GM19452 (cell line): ENCODE measurements at regions not wholly inside any gene's neighbourhood (a gene's known extent, or its start where the extent isn't known, plus 50 kb on each side); places are given as distances from the start of the nearest gene placed in this dataset.
"Not testable (repeated sequence)": the region's sequence is repeated elsewhere in the genome, so short reads cannot be mapped to it uniquely, and the experiment has no call there.

Experiments used
- ATAC-seq: cut with Tn5 transposase; IDR thresholded peaks from one replicate; pipeline ENCODE4 v1.9.1; 2021; ENCODE audit not compliant: unreplicated experiment

DNA sequence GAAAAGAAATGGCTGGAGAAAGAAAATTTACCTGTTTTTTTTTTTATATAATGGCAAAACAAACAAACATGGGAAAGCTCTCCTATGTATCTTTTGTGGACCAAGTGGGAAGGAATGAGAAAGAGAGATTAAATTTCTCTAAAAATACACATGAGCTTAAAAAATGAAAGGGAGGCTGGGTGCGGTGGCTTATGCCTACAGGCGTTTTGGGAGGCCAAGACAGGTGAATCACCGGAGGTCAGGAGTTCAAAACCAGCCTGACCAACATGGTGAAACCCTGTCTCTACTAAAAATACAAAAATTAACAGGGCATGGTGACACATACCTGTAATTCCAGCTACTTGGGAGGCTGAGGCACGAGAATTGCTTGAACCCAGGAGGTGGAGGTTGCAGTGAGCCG, 388.0 kb downstream of the TFAP2B start:
- not testable (repeated sequence) for ATAC-seq

DNA sequence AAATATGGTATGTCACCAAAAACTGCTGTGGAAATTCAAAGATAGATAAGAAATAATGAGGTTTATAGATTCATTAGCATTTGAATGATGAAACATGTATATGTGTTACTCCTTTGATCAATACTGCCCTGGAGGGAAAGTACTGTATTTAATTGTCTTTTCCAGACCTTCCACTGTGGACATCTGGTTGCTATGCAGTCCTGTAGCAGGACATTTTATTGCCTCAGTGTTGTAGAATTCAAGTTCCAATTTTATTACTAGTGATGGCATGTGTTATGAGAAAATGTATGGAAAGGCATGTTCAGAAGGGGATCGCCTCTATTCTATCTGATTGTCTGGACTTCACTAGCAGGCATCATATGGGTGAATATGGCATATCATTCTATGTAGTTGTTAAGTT, 391.0 kb downstream of the TFAP2B start:
- no peak for ATAC-seq

DNA sequence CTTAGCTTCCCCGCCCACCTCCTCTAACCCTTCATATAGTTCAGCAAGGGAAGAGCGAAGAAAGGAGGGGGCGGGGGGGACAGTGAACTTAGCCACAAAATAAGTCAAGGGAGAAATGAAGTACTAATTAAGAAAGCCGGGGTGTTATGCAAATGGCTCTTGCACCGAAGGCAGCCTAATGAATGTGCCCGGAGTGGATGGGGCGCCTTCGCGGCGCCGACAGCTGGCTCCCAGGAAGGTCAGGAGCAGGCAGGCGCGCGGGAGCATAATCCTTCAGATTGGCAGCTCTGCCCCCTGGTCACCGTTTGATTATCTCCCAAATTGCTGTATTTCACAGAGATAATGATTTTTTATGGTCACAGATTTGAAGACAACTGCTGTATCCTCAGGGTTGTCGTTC, 395.1 kb downstream of the TFAP2B start:
- no peak for ATAC-seq

DNA sequence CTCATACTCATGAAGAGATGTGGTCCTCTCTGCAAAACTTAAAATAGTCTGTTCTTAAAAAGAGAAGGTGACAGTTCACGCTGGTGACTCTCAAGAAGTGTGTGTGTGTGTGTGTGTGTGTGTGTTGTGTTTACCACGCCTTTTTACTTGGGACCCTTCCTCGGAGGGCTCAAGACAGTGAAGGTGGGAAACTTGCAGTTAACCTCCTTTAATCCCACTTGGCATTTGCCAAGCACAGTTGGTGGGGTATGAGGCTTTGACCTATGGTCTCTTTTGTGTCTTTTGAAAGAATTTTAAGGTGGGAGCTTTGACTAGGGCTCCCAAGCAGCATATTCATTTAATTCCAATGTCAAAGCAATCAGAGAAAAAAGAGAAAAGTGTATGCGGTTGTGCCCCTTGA, 395.8 kb downstream of the TFAP2B start:
- ATAC-seq = no peak

DNA sequence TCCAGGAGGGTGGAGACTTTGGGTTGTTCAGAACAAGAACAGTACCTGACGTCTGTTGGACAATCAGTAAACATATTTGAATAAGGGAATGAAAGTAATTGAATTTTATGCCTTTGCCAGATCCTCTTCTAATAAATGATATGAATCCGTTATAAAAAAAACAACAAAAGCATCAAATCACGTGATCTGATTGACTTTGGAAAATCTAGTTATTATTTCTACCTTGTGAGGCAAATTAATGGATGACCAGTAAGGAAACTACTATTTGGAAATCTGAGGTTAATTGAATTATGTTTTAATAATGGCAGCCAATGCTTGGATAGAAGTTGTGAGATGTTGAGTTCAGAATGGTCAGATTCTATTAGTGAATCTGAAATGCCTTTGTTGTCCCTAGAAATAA, 399.5 kb downstream of the TFAP2B start:
- ATAC-seq = no peak

DNA sequence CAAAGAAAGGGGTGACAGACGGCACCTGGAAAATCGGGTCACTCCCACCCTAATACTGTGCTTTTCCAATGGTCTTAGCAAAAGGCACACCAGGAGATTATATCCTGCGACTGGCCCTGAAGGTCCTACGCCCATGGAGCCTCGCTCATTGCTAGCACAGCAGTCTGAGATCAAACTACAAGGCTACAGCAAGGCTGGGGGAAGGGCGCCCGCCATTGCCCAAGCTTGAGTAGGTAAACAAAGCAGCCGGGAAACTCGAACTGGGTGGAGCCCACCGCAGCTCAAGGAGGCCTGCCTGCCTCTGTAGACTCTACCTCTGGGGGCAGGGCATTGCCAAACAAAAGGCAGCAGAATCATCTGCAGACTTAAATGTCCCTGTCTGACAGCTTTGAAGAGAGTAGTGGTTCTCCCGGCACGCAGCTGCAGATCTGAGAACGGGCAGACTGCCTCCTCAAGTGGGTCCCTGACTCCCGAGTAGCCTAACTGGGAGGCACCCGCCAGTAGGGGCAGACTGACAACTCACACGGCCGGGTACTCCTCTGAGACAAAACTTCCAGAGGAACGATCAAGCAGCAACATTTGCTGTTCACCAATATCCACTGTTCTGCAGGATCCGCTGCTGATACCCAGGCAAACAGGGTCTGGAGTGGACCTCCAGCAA, 406.0 kb downstream of the TFAP2B start:
- ATAC-seq = not testable (repeated sequence)

DNA sequence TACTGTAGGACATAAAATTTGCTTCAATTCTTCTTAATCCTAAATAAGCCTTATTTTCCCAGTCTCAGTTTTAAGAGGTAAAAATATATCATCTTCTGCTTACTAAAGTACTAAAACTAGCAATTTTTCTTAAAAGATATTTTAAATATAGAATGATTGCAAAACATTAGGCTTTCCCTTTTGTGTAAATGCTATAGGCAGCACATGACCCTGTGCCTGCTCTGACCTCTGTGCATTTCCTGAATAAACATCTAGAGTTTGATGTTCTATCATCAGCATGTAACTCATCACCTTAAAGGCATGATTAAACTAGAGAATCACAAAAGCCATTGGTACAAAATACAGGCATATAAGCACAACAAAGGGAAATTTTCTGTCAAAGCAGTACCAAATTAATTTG, 422.7 kb downstream of the TFAP2B start:
- no peak for ATAC-seq

DNA sequence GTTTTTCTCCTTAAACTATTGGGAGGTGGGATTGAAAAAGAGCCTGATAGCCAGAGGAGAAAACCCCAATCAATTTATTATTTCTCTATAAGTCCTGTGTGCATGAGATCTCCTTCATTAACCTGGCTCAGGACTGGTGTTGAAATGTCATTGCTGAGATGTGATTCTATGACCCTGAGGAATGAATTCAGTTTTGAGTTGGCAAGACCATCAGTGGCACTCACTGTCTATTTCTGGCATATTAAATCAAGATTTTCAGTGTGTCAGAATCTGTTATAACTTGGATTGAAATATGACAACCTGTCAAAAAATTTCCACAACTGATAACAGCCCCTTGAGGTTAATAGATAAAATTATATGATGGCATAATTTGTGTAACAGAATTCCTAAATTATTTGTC, 431.1 kb downstream of the TFAP2B start:
- ATAC-seq = no peak

DNA sequence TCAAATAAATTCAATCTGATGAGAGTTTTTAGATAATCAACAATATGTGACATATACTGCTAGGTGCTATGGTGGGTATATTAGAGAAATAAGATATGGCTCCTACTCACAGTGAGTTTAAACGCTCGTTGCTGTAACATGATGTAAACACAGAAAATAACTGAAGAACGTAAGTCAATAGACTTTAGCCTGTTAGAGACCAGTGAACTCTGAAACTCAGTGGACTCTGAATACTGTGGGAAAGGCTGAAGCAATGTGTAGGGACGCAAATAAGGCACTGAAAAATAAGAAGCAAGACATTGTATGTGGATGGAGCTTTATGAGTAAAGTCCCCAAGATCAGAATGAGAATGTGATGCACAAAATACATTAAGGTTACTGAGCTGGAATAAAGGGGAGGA, 431.6 kb downstream of the TFAP2B start:
- no peak for ATAC-seq

DNA sequence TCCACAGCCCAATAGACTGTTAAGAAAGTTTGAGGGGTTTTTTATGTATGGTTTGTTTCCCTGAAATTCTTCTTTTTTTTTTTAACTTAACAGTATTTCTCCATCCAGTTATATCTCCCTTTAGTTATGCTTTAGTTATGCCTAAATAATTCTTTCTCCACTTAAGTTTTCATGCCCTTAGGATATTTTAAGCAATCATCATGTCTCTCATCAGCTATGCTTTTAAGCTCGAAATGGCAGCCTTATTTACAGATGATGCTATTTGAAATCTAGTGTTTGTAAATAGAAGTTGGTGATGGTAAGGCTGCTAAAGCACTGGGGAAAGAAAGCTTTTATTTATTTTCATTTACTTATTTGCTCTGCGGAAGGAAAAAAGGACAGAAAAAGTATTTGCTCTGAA, 439.3 kb downstream of the TFAP2B start:
- ATAC-seq = no peak

DNA sequence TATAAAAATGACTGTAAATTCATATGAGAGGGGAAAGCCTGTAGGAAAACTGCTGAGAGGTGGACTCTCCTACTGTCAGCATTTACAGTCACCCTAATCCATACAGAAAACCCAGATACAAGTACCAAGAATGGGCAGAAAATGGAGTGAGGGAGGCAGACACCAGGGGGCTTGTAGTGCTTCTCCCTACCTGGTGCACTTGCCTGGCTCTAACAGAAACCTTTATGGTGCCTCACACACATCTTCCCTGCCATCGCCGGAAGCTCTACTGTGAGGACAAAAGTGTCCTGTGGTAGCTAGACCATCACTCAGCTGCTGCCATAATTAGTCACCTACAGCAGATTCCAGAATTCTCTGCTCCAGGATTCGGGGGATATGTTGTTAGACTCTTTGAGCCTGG, 441.3 kb downstream of the TFAP2B start:
- ATAC-seq = no peak

DNA sequence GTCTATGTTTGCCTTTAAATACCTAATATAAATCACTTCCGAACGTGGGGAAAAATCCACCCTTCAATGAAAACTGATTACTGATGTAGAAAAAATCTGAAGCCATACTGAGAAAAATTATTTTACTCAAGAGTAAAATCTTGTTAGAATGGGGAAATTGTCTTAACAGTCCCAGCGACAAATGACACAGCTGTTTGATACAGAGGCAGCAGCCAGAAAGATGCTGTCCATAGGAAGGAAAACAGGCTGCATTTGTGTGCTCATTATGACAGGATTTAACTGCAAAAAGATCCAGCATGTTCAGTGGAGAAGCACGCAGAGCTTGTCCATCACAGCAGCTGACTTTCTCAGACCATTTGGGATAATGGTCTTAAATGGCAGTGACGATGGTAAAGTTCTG, 443.0 kb downstream of the TFAP2B start:
- ATAC-seq = no peak

DNA sequence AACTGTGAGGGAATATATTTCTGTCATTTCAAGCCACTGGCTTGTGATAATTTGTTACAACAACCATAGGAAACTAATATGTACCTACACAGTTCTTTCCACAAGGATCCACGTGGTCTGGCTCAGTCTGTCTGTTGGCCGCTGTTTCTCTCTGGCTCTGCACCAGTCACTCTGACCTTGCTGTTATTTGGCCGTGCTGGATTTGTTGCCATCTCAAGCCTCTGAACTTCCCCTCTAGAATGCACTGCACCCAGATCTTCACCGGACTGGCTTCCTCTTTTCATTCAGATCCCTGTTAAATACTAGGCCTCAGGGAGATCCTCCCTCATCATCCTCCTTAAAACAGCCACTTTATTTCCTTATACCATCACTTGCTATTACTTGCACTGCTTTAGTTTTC, 446.8 kb downstream of the TFAP2B start:
- no peak for ATAC-seq

DNA sequence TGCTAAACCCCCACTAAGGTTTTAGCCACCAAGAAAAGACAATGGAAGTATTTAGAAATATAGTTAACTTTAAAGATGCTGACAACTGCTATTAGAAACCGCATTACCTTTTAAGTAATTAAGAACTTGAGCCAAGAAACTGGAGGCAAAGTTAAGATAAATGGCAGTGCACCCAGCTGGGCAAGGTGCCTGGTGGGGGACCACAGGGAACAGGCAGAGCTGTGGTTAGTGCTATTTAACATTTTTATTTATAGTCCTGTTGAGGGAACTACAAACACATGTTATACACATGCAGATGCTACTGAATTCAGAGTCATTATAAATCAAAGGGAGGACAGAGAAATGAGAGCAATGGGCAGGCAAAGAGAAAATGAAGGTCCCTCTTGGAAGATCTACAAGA, 447.9 kb downstream of the TFAP2B start:
- no peak for ATAC-seq

DNA sequence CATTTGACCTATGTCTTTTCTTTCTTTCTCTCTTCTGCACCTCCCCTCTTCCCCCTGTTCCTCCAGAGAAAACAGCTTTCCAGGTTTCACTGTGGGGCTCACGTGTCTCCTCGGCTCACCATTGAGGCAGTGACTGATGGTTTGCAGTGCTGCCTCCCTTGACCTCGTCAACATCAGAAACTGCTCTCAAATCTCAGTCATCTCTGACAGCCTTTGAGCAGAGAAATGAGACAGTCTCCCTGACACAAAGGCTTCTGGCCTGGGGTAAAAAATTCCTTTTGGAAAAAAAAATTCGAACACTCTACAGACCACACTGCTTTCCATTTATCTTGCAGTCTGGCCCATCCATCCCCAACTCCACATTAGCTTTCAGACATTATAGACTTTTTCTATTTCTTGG, 450.0 kb downstream of the TFAP2B start:
- ATAC-seq = no peak

DNA sequence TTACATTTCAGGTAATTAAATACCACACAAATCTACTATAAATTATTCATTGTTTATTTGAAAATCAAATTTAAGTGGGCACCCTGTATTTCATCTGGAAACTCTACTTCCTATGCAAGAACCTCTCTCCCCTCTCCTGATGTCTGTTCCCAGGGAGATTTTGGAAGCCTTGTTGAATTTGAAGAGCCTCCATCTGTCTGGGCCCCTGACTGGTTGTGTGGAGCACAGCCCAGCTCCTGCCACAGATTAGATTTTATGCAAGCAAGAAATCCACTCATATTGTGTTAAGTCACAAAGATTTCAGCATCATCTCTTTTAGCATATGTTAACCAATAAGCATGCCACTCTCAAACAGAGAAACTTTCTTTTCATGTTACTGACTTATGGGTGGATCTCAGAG, 451.2 kb downstream of the TFAP2B start:
- no peak for ATAC-seq

DNA sequence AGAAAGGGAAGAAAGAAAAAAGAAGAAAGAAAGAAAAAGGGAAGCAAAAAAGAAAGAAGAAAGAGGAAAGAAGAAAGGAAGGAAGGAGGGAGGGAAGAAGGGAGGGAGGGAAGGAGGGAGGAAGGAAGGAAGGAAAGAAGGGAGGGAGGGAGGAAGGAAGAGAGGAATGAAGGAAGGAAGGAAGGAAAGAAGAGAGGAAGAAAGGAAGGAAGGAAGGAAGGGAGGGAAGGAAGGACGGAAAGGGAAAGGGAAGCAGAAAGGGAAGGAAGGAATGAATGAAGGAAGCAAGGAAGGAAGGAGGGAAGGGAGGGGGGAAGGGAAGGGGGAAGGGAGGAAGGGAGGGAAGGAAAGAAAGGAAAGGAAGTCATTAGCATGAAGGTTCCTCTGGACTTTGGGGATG, 452.9 kb downstream of the TFAP2B start:
- ATAC-seq = no peak

DNA sequence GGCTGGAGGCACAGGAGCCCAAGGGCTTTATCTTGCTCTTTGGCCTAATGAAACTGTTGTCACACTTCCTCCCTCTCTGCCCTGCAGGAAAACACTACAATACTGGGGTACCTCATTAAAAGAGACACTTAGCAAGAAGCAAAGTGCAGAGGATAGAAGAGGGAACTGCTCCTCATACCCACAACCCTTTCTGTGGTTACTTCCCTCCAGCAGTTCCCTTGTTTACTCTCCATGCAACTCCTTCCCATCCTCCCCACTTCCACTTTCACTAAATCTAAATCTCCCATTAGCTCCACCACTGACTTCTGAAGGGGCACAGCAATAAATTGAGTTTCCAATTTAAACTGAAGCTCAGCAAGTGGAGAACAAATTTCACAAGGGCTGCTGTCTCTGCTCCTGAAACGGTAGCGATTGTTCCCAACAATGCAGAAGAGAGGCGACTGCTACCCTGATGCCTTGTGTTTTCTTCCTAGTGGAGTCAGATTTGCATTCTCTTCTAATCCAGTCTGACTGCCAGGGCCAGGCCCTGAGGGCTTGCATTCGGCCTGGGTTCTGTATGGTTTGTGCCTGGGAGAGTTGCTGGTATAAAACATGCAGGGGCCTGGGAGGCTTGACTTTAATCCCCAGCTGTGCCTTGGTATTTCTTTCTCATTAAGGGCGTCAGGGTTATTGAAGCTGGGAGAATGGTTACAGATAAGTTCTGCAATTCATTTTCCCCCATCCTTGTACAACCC, 454.7 kb downstream of the TFAP2B start:
- ATAC-seq = no peak

DNA sequence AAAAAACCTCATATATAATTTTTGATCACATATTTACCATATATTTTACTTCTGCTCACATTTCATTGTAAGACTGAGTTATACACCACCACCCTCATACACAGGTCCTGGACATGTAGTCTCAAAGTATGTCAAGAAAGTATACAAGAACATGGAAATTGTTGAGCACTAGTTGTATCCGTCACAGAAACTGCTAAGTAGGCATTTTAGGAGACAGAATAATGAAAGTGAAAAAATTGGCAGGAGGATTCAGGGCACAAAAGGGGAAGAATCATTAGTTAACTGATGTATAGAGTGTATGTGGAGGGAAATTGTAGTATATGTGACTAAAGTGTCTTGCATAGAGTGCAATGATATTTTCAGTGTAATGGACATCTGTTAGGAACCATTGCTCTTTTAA, 458.8 kb downstream of the TFAP2B start:
- ATAC-seq = no peak

DNA sequence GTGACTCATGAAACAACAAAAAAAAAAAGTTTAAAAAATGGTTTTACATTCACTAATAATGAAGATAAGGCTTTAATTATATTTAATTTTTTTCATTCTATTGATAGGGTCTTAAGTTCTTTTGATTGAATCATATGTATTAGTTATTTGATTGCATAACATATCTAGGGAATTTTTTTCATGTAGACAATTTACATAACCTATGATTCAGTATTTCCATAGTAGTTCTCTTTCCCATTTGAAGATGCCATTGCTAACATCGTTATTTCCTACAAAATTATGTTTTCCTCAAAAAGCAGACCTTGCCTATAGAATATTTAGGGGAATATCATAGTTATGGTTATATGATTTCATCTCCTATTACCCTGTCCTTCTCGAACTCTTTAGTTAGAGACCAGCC, 463.4 kb downstream of the TFAP2B start:
- ATAC-seq = no peak

DNA sequence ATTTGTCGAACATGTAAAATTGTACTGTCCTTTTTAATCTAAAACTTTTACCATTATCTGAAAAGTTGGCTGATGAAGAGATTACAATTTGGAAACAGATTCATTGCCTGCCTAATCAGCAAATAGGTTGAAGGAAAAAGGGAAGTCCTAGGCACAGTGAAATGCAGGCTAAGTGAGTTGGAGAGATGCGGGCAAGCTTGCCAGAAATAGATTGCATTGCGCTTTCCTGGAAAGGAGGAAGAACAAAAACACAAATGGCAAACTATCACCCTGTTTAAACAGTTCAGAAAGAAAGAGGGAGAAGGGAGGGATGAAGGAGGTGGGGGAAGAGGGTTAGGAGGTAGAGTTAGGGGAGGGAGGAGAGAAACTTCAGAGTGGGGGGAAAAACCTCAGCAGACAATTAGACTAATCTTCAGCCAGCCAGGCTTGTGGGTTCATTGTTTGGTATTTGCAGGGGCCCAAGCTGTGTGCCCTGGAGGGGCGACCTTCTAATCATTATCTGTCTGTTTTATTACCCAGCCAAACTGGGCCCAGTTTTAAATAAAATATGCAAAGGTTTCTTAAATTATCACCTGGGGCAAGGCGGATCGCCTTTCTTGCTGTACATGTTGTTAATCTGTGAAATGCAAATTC, 465.2 kb downstream of the TFAP2B start:
- no peak for ATAC-seq

DNA sequence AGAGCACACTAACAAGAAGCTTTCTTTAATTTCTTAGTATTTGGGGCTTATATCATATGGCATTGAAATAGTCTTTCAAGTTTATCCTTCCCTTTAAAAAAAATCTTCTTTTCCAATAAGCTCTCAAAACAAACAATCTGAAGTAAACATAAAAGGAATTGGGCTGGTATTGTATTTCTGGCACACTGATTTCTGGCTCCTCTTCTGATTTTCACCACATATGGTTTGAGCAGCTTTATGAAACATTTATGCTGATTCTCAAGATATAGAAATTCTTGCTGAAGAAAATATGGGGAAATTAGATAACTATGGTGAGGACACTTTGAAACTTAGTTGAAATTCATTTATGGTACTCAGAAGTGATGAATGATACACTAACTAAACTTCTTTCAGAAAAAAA, 467.2 kb downstream of the TFAP2B start:
- no peak for ATAC-seq

DNA sequence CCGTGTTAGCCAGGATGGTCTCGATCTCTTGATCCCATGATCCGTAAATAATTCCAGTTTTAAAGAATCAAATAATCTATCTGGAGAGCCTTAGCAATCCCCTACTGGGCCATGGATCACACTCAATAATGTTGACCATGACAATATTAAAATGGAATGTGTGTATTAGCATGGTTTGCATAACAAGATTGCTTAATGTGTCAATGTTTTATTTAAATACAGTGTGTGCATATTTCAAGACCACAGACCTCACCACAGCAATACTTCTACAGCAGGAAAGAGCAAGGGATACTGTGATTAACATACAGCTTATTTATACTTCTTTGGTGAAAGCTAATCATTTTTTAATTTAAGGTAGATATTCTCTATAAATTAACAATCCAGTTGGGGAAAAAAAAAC, 470.4 kb downstream of the TFAP2B start:
- ATAC-seq = no peak
